Suprapubic skin (tissue), 4 donors: ENCODE measurements at regions not wholly inside any gene's neighbourhood (a gene's known extent, or its start where the extent isn't known, plus 50 kb on each side); places are given as distances from the start of the nearest gene placed in this dataset.

ENCODE experiments used
- CTCF ChIP-seq, 2 donors: fragments of 200-600 bp in 1 of 2; fragments of 450-650 bp in 1 of 2; sonication (generic) in 1 of 2; IDR thresholded peaks; one replicate each; pipeline ENCODE4 v1.5.1; 2016 to 2019; ENCODE audit warnings: antibody characterized with exemption in 2 of 2, mild to moderate bottlenecking in 1 of 2, moderate library complexity in 1 of 2
- EP300 ChIP-seq: sonication (generic); formaldehyde crosslinking; IDR thresholded peaks from one replicate; pipeline ENCODE4 v1.6.1; 2017; ENCODE audit warnings: antibody characterized with exemption
- POLR2A ChIP-seq, 2 donors: fragments of 450-650 bp; IDR thresholded peaks; one replicate each; pipeline ENCODE4 v1.6.1; 2017; ENCODE audit warnings: antibody characterized with exemption in 2 of 2, mild to moderate bottlenecking in 2 of 2, moderate library complexity in 2 of 2
- POLR2AphosphoS5 ChIP-seq, 3 donors: sonication (generic); formaldehyde crosslinking; IDR thresholded peaks; one replicate each; pipeline ENCODE4 v1.6.1; 2017; ENCODE audit warnings: antibody characterized with exemption in 3 of 3

GRCh38 chr13:72637561-72637960, 89.9 kb downstream of the MZT1 start:
- TF ChIP-seq CTCF (IDR thresholded peaks at IDR 0.05) (no peak), POLR2AphosphoS5 (IDR thresholded peaks at IDR 0.05) (no peak), POLR2A (IDR thresholded peaks at IDR 0.05) (no peak), EP300 (no peak)
